K562 (cell line): ENCODE measurements at regions not wholly inside any gene's neighbourhood (a gene's known extent, or its start where the extent isn't known, plus 50 kb on each side); places are given as distances from the start of the nearest gene placed in this dataset.

Experiments used
- ATAC-seq: fragments of 200-7000 bp; cut with Tn5 transposase; 3 replicates; pipeline ENCODE4 v1.9.1; 2020; ENCODE audit warnings: moderate library complexity
- BruUV-seq: library from RNA; stranded (reverse); fragments of 400-500 nt; replicated peaks from 2 replicates; lab custom pipeline; 2021; lab: Mats Ljungman, UMichigan
- CTCF ChIA-PET: fragments of 300-600 bp; formaldehyde crosslinking; extraction: SDS; loops from one replicate; lab custom pipeline; 2021; ENCODE audit warnings: low intra/inter-chr PET ratio; lab: Yijun Ruan, JAX
- POLR2A ChIA-PET: fragments of 300-600, 350-650 bp; sonication (Branson Sonifier 250); formaldehyde crosslinking; extraction: SDS; loops from one replicate; lab custom pipeline; 2021; ENCODE audit warnings: antibody characterized with exemption, inconsistent platforms; lab: Yijun Ruan, JAX
- DNase-seq, 4 experiments: peaks; one replicate each; pipeline versions ENCODE4 v3.0.0 to v3.0.0-alpha.2; 2011 to 2018; ENCODE audit warnings: low spot score in 3 of 4, mixed read lengths in 3 of 4; ENCODE audit errors: extremely low read depth in 1 of 4
- FAIRE-seq: peaks from 2 replicates; lab custom pipeline; 2011; peaks lifted over from hg19 to GRCh38; lab: Jason Lieb, UNC
- H2AFZ ChIP-seq: 2 replicates; pipeline ENCODE4 v1.6.0; 2011; ENCODE audit warnings: low read depth, low read length, control low read depth, inconsistent platforms
- H3K27ac ChIP-seq: fragments of 200-600 bp; 3 replicates; pipeline ENCODE4 v1.8.0; 2011; ENCODE audit warnings: low read depth, mild to moderate bottlenecking, control low read depth, inconsistent platforms, low read length, moderate library complexity, mixed read lengths; ENCODE audit errors: extremely low read depth
- H3K27me3 ChIP-seq, 2 experiments: fragments of 300-600 bp in 1 of 2; 2 replicates in 1 of 2; 3 replicates in 1 of 2; pipeline versions ENCODE4 v1.6.0 to v1.8.0; 2011; ENCODE audit warnings: inconsistent platforms in 2 of 2, low read length in 2 of 2, mild to moderate bottlenecking in 1 of 2, mixed read lengths in 1 of 2, moderate library complexity in 1 of 2; ENCODE audit not compliant: control insufficient read depth in 2 of 2, insufficient read depth in 2 of 2
- H3K36me3 ChIP-seq: fragments of 300-600 bp; 3 replicates; pipeline ENCODE4 v1.8.0; 2011; ENCODE audit warnings: mild to moderate bottlenecking, low read length, inconsistent platforms; ENCODE audit not compliant: control insufficient read depth, insufficient read depth
- H3K4me1 ChIP-seq, 2 experiments: fragments of 200-600 bp in 1 of 2; replicated peaks in 1 of 2; 2 replicates in 1 of 2; 3 replicates in 1 of 2; pipeline versions ENCODE4 v1.5.1 to v1.8.0; 2011; ENCODE audit warnings: inconsistent platforms in 2 of 2, low read length in 2 of 2, mild to moderate bottlenecking in 1 of 2, mixed read lengths in 1 of 2, moderate library complexity in 1 of 2; ENCODE audit not compliant: control insufficient read depth in 2 of 2, insufficient read depth in 2 of 2
- H3K4me2 ChIP-seq: 2 replicates; pipeline ENCODE4 v1.6.1; 2011; ENCODE audit warnings: low read length, control low read depth, inconsistent platforms, mixed read lengths; ENCODE audit not compliant: insufficient read depth
- H3K4me3 ChIP-seq: fragments of 200-600 bp; sonication (generic), shearing (Covaris generic); 2 replicates; pipeline ENCODE4 v1.5.1; 2016; ENCODE audit warnings: control low read depth, inconsistent platforms
- H3K79me2 ChIP-seq: fragments of 200-600 bp; 3 replicates; pipeline ENCODE4 v1.8.0; 2011; ENCODE audit warnings: low read length, inconsistent platforms; ENCODE audit not compliant: control insufficient read depth, insufficient read depth
- H3K9ac ChIP-seq, 2 experiments: 2 replicates each; pipeline versions ENCODE4 v1.6.0 to v1.6.1; 2011; ENCODE audit warnings: low read depth in 2 of 2, low read length in 2 of 2, control low read depth in 1 of 2, inconsistent platforms in 1 of 2, mild to moderate bottlenecking in 1 of 2, mixed read lengths in 1 of 2; ENCODE audit not compliant: insufficient read depth in 1 of 2
- H3K9me1 ChIP-seq: one replicate; pipeline ENCODE4 v1.6.0; 2011; ENCODE audit warnings: inconsistent platforms, mild to moderate bottlenecking, low read length, moderate library complexity; ENCODE audit not compliant: control insufficient read depth, insufficient read depth
- H3K9me3 ChIP-seq: replicated peaks from 2 replicates; pipeline ENCODE4 v1.5.1; 2011; ENCODE audit warnings: low read depth, low read length, inconsistent platforms; ENCODE audit not compliant: control insufficient read depth, insufficient read depth
- H4K20me1 ChIP-seq: replicated peaks from 2 replicates; pipeline ENCODE4 v1.6.1; 2011; ENCODE audit warnings: low read length, inconsistent platforms, mixed read lengths; ENCODE audit not compliant: control insufficient read depth, insufficient read depth
- HDAC1 ChIP-seq, 2 experiments: fragments of 450-650 bp; IDR thresholded peaks; 2 replicates each; pipeline ENCODE4 v1.6.1; 2016 to 2017; ENCODE audit warnings: inconsistent platforms in 1 of 2, mild to moderate bottlenecking in 1 of 2, moderate library complexity in 1 of 2
- HMG20A ChIP-seq: fragments of 450-650 bp; formaldehyde crosslinking; conservative IDR thresholded peaks from 2 replicates; pipeline ENCODE4 v1.4.0; 2020; ENCODE audit warnings: mild to moderate bottlenecking, mixed read lengths
- MIER1 ChIP-seq: fragments of 450-650 bp; IDR thresholded peaks from 2 replicates; pipeline ENCODE4 v1.6.1; 2016; ENCODE audit warnings: antibody characterized with exemption, mild to moderate bottlenecking, low read depth
- MTA3 ChIP-seq: fragments of 450-650 bp; formaldehyde crosslinking; IDR thresholded peaks from 2 replicates; pipeline ENCODE4 v1.6.1; 2017; ENCODE audit warnings: mild to moderate bottlenecking, borderline replicate concordance
- NFATC3 ChIP-seq: fragments of 450-650 bp; IDR thresholded peaks from 2 replicates; pipeline ENCODE4 v1.6.1; 2017; ENCODE audit warnings: mild to moderate bottlenecking
- POLR2G ChIP-seq: fragments of 200-400 bp; formaldehyde crosslinking; IDR thresholded peaks from 2 replicates; pipeline ENCODE4 v1.6.1; 2017; ENCODE audit warnings: low read depth, mild to moderate bottlenecking, antibody characterized with exemption, low read length, moderate library complexity
- RBM34 ChIP-seq: fragments of 200-400 bp; formaldehyde crosslinking; IDR thresholded peaks from 2 replicates; pipeline ENCODE4 v1.6.1; 2018; ENCODE audit warnings: low read length, borderline replicate concordance; ENCODE audit not compliant: insufficient read depth
- ZNF184 ChIP-seq: sonication (generic); formaldehyde crosslinking; IDR thresholded peaks from 2 replicates; pipeline ENCODE4 v1.5.0; 2020; ENCODE audit warnings: missing genetic modification reagents
- WGBS: fragments of 100-300 bp; shearing (Covaris generic); methylation state at CpG from one replicate; pipeline ENCODE4 v1.1.6; 2016; ENCODE audit warnings: low coverage, mixed read lengths; ENCODE audit not compliant: insufficient coverage; ENCODE audit errors: missing lambda C conversion rate; 5-methylcytosine and 5-hydroxymethylcytosine counted together
- in situ Hi-C: fragments of 300-500 bp; cut with MboI; formaldehyde crosslinking; loops from 4 replicates; pipeline ENCODE4 v1.15.0; 2018; ENCODE audit warnings: inconsistent platforms, mixed read lengths
- intact Hi-C: fragments of 100-400 bp; cut with micrococcal nuclease; formaldehyde crosslinking; loops from 2 replicates; pipeline ENCODE4 v1.14.2; 2022
- TF ChIP-seq, protein P1 (sequence below): fragments of 200-800 bp; sonication (Bioruptor generic); IDR thresholded peaks from 2 replicates; pipeline ENCODE4 v1.6.1; 2016; ENCODE audit warnings: missing genetic modification characterization, missing compliant biosample characterization

DNA sequence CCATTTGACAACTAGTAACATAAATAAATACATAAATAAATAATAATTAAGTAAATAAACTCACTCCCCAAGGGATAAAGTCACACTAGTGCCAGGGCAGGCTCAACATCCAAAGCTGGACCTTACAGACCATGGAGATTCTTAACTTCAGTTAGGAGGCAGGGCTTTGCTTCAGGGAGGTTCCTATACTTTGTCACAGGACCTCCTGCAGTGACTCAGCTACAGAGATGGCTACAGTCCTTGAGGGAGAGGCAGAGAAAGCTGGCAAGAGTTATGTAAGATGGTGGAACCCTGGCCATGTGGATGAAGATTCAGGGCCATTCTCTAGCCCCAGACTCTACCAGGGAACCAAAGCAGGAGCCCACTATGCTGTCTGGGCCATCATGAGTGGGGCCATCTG is 74.1 kb upstream of the CADM1 start (continued):
- TF ChIP-seq NFATC3 (no peak), MTA3 (no peak), HMG20A (CRISPR knock-in tag) (no peak), POLR2G (no peak), HDAC1 (IDR thresholded peaks at IDR 0.05) (no peak)
- TF ChIP-seq, protein P1, sequence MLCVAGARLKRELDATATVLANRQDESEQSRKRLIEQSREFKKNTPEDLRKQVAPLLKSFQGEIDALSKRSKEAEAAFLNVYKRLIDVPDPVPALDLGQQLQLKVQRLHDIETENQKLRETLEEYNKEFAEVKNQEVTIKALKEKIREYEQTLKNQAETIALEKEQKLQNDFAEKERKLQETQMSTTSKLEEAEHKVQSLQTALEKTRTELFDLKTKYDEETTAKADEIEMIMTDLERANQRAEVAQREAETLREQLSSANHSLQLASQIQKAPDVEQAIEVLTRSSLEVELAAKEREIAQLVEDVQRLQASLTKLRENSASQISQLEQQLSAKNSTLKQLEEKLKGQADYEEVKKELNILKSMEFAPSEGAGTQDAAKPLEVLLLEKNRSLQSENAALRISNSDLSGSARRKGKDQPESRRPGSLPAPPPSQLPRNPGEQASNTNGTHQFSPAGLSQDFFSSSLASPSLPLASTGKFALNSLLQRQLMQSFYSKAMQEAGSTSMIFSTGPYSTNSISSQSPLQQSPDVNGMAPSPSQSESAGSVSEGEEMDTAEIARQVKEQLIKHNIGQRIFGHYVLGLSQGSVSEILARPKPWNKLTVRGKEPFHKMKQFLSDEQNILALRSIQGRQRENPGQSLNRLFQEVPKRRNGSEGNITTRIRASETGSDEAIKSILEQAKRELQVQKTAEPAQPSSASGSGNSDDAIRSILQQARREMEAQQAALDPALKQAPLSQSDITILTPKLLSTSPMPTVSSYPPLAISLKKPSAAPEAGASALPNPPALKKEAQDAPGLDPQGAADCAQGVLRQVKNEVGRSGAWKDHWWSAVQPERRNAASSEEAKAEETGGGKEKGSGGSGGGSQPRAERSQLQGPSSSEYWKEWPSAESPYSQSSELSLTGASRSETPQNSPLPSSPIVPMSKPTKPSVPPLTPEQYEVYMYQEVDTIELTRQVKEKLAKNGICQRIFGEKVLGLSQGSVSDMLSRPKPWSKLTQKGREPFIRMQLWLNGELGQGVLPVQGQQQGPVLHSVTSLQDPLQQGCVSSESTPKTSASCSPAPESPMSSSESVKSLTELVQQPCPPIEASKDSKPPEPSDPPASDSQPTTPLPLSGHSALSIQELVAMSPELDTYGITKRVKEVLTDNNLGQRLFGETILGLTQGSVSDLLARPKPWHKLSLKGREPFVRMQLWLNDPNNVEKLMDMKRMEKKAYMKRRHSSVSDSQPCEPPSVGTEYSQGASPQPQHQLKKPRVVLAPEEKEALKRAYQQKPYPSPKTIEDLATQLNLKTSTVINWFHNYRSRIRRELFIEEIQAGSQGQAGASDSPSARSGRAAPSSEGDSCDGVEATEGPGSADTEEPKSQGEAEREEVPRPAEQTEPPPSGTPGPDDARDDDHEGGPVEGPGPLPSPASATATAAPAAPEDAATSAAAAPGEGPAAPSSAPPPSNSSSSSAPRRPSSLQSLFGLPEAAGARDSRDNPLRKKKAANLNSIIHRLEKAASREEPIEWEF (CRISPR knock-in tag) = no peak

DNA sequence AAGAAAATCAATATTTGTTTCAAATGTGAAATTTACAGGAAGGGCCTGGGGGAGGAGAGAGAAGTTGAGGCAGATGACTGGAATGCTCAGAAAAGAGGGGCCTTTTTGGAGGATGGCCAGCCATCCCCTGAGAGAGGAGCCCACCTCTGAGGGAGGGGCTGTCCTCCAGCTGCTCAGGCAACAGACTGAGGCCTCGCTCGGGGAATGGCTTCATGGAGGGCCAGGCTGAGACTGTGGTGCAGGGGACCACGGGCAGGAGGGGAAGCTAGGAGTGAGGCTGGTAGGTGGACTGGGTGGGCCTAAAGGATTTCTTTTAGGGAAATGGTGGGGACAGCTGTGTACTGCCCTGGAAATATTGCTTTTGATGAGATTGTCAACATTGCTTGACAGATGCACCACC is 73.5 kb upstream of the CADM1 start:
- no peak for DNase-seq
- Histone ChIP-seq H3K79me2 (no peaks in the 10 kb centered on the region), H3K36me3 (no peaks in the 10 kb centered on the region), H3K9me3 (no peaks in the 10 kb centered on the region), H2AFZ (no peak overlapping the region), H3K27me3 (no peaks in the 10 kb centered on the region), H4K20me1 (no peaks in the 10 kb centered on the region), H3K9me1 (no peaks in the 10 kb centered on the region), H3K9ac (no peak overlapping the region), H3K27ac (no peak overlapping the region), H3K4me2 (no peak overlapping the region), H3K4me3 (no peak overlapping the region), H3K4me1 (no peaks in the 10 kb centered on the region)
- ATAC-seq = no peak
- BruUV-seq = no TSS peak
- intact Hi-C loops = no loop called here
- no peak for FAIRE-seq
- CTCF ChIA-PET = no interaction called here
- POLR2A ChIA-PET = interaction anchor here (0.7 kb wide), 1 partner anchor 676 kb away, joined by 3 read pairs; no protein-coding TSS in a partner anchor
- WGBS = 0% methylated on average over 2 of the region's 3 CpGs
- in situ Hi-C loops = no loop called here
- TF ChIP-seq ZNF184 (CRISPR knock-in tag) (no peak), MIER1 (no peak), RBM34 (no peak)
